H1 (cell line): ENCODE measurements at regions not wholly inside any gene's neighbourhood (a gene's known extent, or its start where the extent isn't known, plus 50 kb on each side); places are given as distances from the start of the nearest gene placed in this dataset.

Experiments
- CTCF ChIA-PET: fragments of 300-600 bp; sonication (Branson Sonifier 250); formaldehyde crosslinking; loops from one replicate; lab custom pipeline; 2021; ENCODE audit not compliant: partially characterized antibody; lab: Charles Lee
- POLR2A ChIA-PET: fragments of 300-600 bp; sonication (Branson Sonifier 250); formaldehyde crosslinking; loops from one replicate; lab custom pipeline; 2021; ENCODE audit warnings: inconsistent platforms; ENCODE audit not compliant: partially characterized antibody; lab: Charles Lee
- DNase-seq, 2 experiments: peaks; one replicate each; pipeline versions ENCODE4 v3.0.0 to v3.0.0-alpha.2; 2010 to 2022; ENCODE audit warnings: low spot score in 2 of 2, low read depth in 1 of 2, mixed read lengths in 1 of 2
- FAIRE-seq: peaks from 2 replicates; lab custom pipeline; 2011; peaks lifted over from hg19 to GRCh38; lab: Jason Lieb, UNC
- H2AFZ ChIP-seq: 2 replicates; pipeline ENCODE4 v1.8.1; 2012; ENCODE audit warnings: low read length, inconsistent platforms
- H2AK5ac ChIP-seq: 2 replicates; pipeline ENCODE4 v1.6.1; 2013; ENCODE audit warnings: low read depth, low read length
- H2BK120ac ChIP-seq: replicated peaks from 2 replicates; pipeline ENCODE3; 2013; ENCODE audit warnings: low read depth, low read length, inconsistent platforms
- H2BK12ac ChIP-seq: 2 replicates; pipeline ENCODE4 v1.6.1; 2013; ENCODE audit warnings: low read depth, low read length
- H2BK15ac ChIP-seq: 2 replicates; pipeline ENCODE4 v1.6.1; 2013; ENCODE audit warnings: low read length
- H2BK20ac ChIP-seq: 2 replicates; pipeline ENCODE4 v1.6.1; 2013; ENCODE audit warnings: low read length
- H2BK5ac ChIP-seq: 2 replicates; pipeline ENCODE4 v1.6.1; 2013; ENCODE audit warnings: low read depth, low read length
- H3K14ac ChIP-seq: 2 replicates; pipeline ENCODE4 v1.6.1; 2013; ENCODE audit warnings: inconsistent platforms; ENCODE audit not compliant: insufficient read length
- H3K18ac ChIP-seq: 2 replicates; pipeline ENCODE4 v1.6.1; 2013; ENCODE audit warnings: low read length; ENCODE audit errors: extremely low read depth
- H3K23ac ChIP-seq: 2 replicates; pipeline ENCODE4 v1.6.1; 2013; ENCODE audit warnings: inconsistent platforms; ENCODE audit not compliant: insufficient read length
- H3K23me2 ChIP-seq: 2 replicates; pipeline ENCODE4 v1.6.1; 2013; ENCODE audit warnings: low read depth, low read length
- H3K27ac ChIP-seq: 2 replicates; pipeline ENCODE4 v1.6.1; 2011; ENCODE audit warnings: low read depth, low read length, inconsistent platforms
- H3K27me3 ChIP-seq, 4 experiments: replicated peaks in 1 of 4; 1 replicate in 1 of 4; 2 replicates in 3 of 4; pipeline versions ENCODE4 v1.6.1 to v1.8.1; 2011 to 2013; ENCODE audit warnings: low read length in 3 of 4, mild to moderate bottlenecking in 3 of 4, inconsistent platforms in 2 of 4, mixed read lengths in 2 of 4, moderate library complexity in 1 of 4; ENCODE audit not compliant: control insufficient read depth in 3 of 4, insufficient read depth in 3 of 4; ENCODE audit errors: extremely low read depth in 1 of 4
- H3K36me3 ChIP-seq, 4 experiments: 2 replicates each; pipeline versions ENCODE4 v1.6.1 to v1.8.1; 2011 to 2013; ENCODE audit warnings: mild to moderate bottlenecking in 4 of 4, low read length in 3 of 4, moderate library complexity in 2 of 4, control low read depth in 1 of 4, inconsistent platforms in 1 of 4; ENCODE audit not compliant: insufficient read depth in 4 of 4, control insufficient read depth in 2 of 4
- H3K4ac ChIP-seq: replicated peaks from 2 replicates; pipeline ENCODE3; 2013; ENCODE audit warnings: low read length, low read depth, mixed read lengths, inconsistent platforms; ENCODE audit not compliant: insufficient read length
- H3K4me1 ChIP-seq, 4 experiments: replicated peaks in 1 of 4; 1 replicate in 1 of 4; 2 replicates in 3 of 4; pipeline versions ENCODE4 v1.6.1 to v1.8.1; 2011 to 2013; ENCODE audit warnings: low read length in 3 of 4, inconsistent platforms in 2 of 4, mixed read lengths in 1 of 4; ENCODE audit not compliant: insufficient read depth in 4 of 4, control insufficient read depth in 3 of 4
- H3K4me2 ChIP-seq, 2 experiments: 2 replicates each; pipeline versions ENCODE4 v1.6.1 to v1.8.1; 2011 to 2013; ENCODE audit warnings: low read depth in 2 of 2, low read length in 2 of 2, control low read depth in 1 of 2, inconsistent platforms in 1 of 2, mild to moderate bottlenecking in 1 of 2; ENCODE audit not compliant: insufficient read depth in 1 of 2
- H3K4me3 ChIP-seq, 4 experiments: fragments of 200-600, 300-600 bp in 1 of 4; sonication (generic), shearing (Covaris generic), sonication (Bioruptor Twin) in 1 of 4; 2 replicates each; pipeline versions ENCODE4 v1.5.1 to v1.8.1; 2011 to 2016; ENCODE audit warnings: low read length in 4 of 4, low read depth in 3 of 4, control low read depth in 2 of 4, inconsistent platforms in 2 of 4, mild to moderate bottlenecking in 2 of 4, mixed read lengths in 1 of 4, moderate library complexity in 1 of 4; ENCODE audit not compliant: insufficient read depth in 2 of 4; ENCODE audit errors: extremely low read depth in 1 of 4
- H3K56ac ChIP-seq: replicated peaks from 2 replicates; pipeline ENCODE3; 2013; ENCODE audit warnings: low read depth, mild to moderate bottlenecking, mixed read lengths, low read length, inconsistent platforms; ENCODE audit not compliant: insufficient read length
- H3K79me1 ChIP-seq: 2 replicates; pipeline ENCODE4 v1.6.1; 2013; ENCODE audit warnings: low read depth, low read length, control low read depth
- H3K79me2 ChIP-seq, 2 experiments: 2 replicates each; pipeline versions ENCODE4 v1.6.1 to v1.8.1; 2012 to 2013; ENCODE audit warnings: low read length in 2 of 2, mild to moderate bottlenecking in 2 of 2, inconsistent platforms in 1 of 2; ENCODE audit not compliant: insufficient read depth in 2 of 2, control insufficient read depth in 1 of 2
- H3K9ac ChIP-seq, 4 experiments: replicated peaks in 1 of 4; 1 replicate in 1 of 4; 2 replicates in 3 of 4; pipeline versions ENCODE4 v1.6.1 to v1.8.1; 2011 to 2013; ENCODE audit warnings: low read depth in 3 of 4, low read length in 3 of 4, control low read depth in 2 of 4, mild to moderate bottlenecking in 2 of 4, moderate library complexity in 2 of 4, inconsistent platforms in 1 of 4; ENCODE audit errors: extremely low read depth in 1 of 4
- H3K9me3 ChIP-seq, 2 experiments: 2 replicates each; pipeline versions ENCODE4 v1.6.1 to v1.8.1; 2012 to 2013; ENCODE audit warnings: mild to moderate bottlenecking in 2 of 2, moderate library complexity in 2 of 2, control low read depth in 1 of 2, inconsistent platforms in 1 of 2, low read depth in 1 of 2, low read length in 1 of 2, mixed read lengths in 1 of 2; ENCODE audit not compliant: insufficient read depth in 2 of 2
- H4K20me1 ChIP-seq, 2 experiments: replicated peaks in 1 of 2; 2 replicates each; pipeline versions ENCODE3 to v1.8.1; 2011 to 2013; ENCODE audit warnings: inconsistent platforms in 2 of 2, low read length in 2 of 2, mild to moderate bottlenecking in 1 of 2; ENCODE audit not compliant: insufficient read depth in 2 of 2, control insufficient read depth in 1 of 2
- H4K5ac ChIP-seq: 2 replicates; pipeline ENCODE4 v1.6.1; 2013; ENCODE audit warnings: low read length, low read depth, mixed read lengths, inconsistent platforms; ENCODE audit not compliant: insufficient read length
- H4K8ac ChIP-seq: 2 replicates; pipeline ENCODE4 v1.8.0; 2013; ENCODE audit warnings: mild to moderate bottlenecking, moderate library complexity, low read length, inconsistent platforms; ENCODE audit not compliant: insufficient read depth; ENCODE audit errors: extremely low read depth
- H4K91ac ChIP-seq: replicated peaks from 2 replicates; pipeline ENCODE3; 2013; ENCODE audit warnings: low read length, mixed read lengths, inconsistent platforms; ENCODE audit not compliant: insufficient read length
- CHD2 ChIP-seq: IDR thresholded peaks from 2 replicates; pipeline ENCODE4 v1.6.1; 2012; ENCODE audit warnings: low read length, improper control_type of control experiment
- KDM4A ChIP-seq: IDR thresholded peaks from one replicate; pipeline ENCODE4 v1.7.1; 2012; ENCODE audit warnings: low read depth, mild to moderate bottlenecking, moderate library complexity, low read length, inconsistent platforms; ENCODE audit not compliant: severe bottlenecking
- NRF1 ChIP-seq: IDR thresholded peaks from 2 replicates; pipeline ENCODE4 v1.6.1; 2011; ENCODE audit warnings: mild to moderate bottlenecking, low read depth, low read length, improper control_type of control experiment
- POLR2A ChIP-seq, 2 experiments: IDR thresholded peaks; 1 replicate in 1 of 2; 2 replicates in 1 of 2; pipeline ENCODE4 v1.6.1; 2011; ENCODE audit warnings: low read depth in 2 of 2, low read length in 2 of 2, mild to moderate bottlenecking in 2 of 2; ENCODE audit errors: control extremely low read depth in 1 of 2
- RAD21 ChIP-seq, 2 experiments: IDR thresholded peaks in 1 of 2; conservative IDR thresholded peaks in 1 of 2; 2 replicates each; pipeline ENCODE4 v1.6.1; 2011; ENCODE audit warnings: low read depth in 2 of 2, low read length in 2 of 2, improper control_type of control experiment in 1 of 2, inconsistent platforms in 1 of 2, mild to moderate bottlenecking in 1 of 2, moderate library complexity in 1 of 2
- RBBP5 ChIP-seq: IDR thresholded peaks from 2 replicates; pipeline ENCODE4 v1.7.1; 2012; ENCODE audit warnings: low read depth, mild to moderate bottlenecking, inconsistent platforms, low read length, moderate library complexity, borderline replicate concordance
- SIN3A ChIP-seq, 2 experiments: IDR thresholded peaks in 1 of 2; conservative IDR thresholded peaks in 1 of 2; 2 replicates each; pipeline ENCODE4 v1.6.1; 2011 to 2012; ENCODE audit warnings: low read length in 2 of 2, improper control_type of control experiment in 1 of 2, low read depth in 1 of 2, mild to moderate bottlenecking in 1 of 2
- SUZ12 ChIP-seq: fragments of 200-600 bp; sonication (generic); IDR thresholded peaks from 2 replicates; pipeline ENCODE4 v1.6.1; 2012; ENCODE audit warnings: mild to moderate bottlenecking, inconsistent platforms, low read length, moderate library complexity, mixed read lengths
- TEAD4 ChIP-seq: IDR thresholded peaks from 2 replicates; pipeline ENCODE4 v1.6.1; 2012; ENCODE audit warnings: low read depth, low read length, inconsistent platforms, mixed read lengths
- ZNF274 ChIP-seq: IDR thresholded peaks from 2 replicates; pipeline ENCODE4 v1.7.0; 2012; ENCODE audit warnings: low read length, borderline replicate concordance; ENCODE audit errors: extremely low read depth
- WGBS, 2 experiments: shearing (Covaris generic) in 1 of 2; methylation state at CpG; one replicate each; pipeline versions ENCODE4 v1.1.6 to v1.1.7; 2013 to 2015; ENCODE audit warnings: low lambda C conversion rate in 2 of 2, mixed read lengths in 2 of 2, inconsistent platforms in 1 of 2, low coverage in 1 of 2, missing lambda C conversion rate in 1 of 2; ENCODE audit not compliant: insufficient replicate concordance in 2 of 2, insufficient coverage in 1 of 2, insufficient read length in 1 of 2; ENCODE audit errors: extremely low coverage in 1 of 2, missing lambda C conversion rate in 1 of 2; 5-methylcytosine and 5-hydroxymethylcytosine counted together
- TF ChIP-seq, protein P1 (sequence below): IDR thresholded peaks from 2 replicates; pipeline ENCODE4 v1.6.1; 2012; ENCODE audit warnings: inconsistent platforms
- TF ChIP-seq, protein P2 (sequence below): IDR thresholded peaks from 2 replicates; pipeline ENCODE4 v1.6.1; 2012; ENCODE audit warnings: inconsistent platforms

DNA sequence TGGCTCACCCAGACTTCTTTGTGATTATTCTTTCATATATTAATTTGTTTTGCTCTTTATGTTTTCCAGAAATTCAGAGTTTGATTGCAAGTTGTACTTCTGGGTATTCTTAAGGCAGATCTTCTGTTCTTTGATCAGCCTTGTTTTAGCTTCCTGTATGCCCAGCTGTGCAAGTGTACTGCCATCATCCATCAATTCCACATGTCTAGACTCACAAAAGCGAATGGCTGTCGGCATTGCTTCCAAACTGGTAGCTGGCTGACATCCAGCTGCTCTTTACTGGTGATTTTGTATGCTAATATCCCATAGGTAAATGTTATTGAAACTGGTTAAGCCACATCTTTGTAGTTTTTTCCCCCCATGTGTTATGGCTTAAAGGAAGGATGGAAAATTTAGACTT lies 1084.8 kb upstream of the CITED2 start:
- Histone ChIP-seq H4K20me1 (no peaks in the 10 kb centered on the region), H3K23ac (no peak overlapping the region), H3K56ac (no peak overlapping the region), H3K23me2 (no peaks in the 10 kb centered on the region), H2BK20ac (no peak overlapping the region), H3K79me1 (no peaks in the 10 kb centered on the region), H2AFZ (no peak overlapping the region), H4K5ac (no peak overlapping the region), H4K8ac (no peak overlapping the region), H3K4me1 (no peaks in the 10 kb centered on the region; a peak in 1 of 7 replicates), H3K4me3 (no peak overlapping the region), H3K9me3 (no peaks in the 10 kb centered on the region), H2AK5ac (no peak overlapping the region), H4K91ac (no peak overlapping the region), H2BK15ac (no peak overlapping the region), H2BK5ac (no peak overlapping the region), H3K4me2 (no peak overlapping the region), H2BK120ac (no peak overlapping the region), H3K36me3 (no peaks in the 10 kb centered on the region), H3K9ac (no peak overlapping the region), H3K79me2 (no peaks in the 10 kb centered on the region), H2BK12ac (no peak overlapping the region), H3K27ac (no peak overlapping the region), H3K14ac (no peak overlapping the region), H3K18ac (no peak overlapping the region), H3K4ac (no peak overlapping the region)
- FAIRE-seq = no peak
- ChIA-PET CTCF (no interaction called here), POLR2A (no interaction called here)
- 97% methylated on average over 2 of the region's 2 CpGs; no CpG with 5 or more reads in 1 of the 2 experiments for WGBS, 2 experiments
- TF ChIP-seq NRF1 = no peak
- TF ChIP-seq RAD21 (IDR thresholded peaks at IDR 0.05 in 1 of 2, conservative IDR thresholded peaks at IDR 0.05 in 1 of 2; ENCODE audit: low read depth in 2 of 2, low read length in 2 of 2) = no peak
- no peak for TF ChIP-seq RBBP5
- no peak for TF ChIP-seq SIN3A (conservative IDR thresholded peaks at IDR 0.05 in 1 of 2, IDR thresholded peaks at IDR 0.05 in 1 of 2; ENCODE audit: low read depth in 1 of 2, low read length in 2 of 2)
- no peak for TF ChIP-seq TEAD4
- TF ChIP-seq, protein P1, sequence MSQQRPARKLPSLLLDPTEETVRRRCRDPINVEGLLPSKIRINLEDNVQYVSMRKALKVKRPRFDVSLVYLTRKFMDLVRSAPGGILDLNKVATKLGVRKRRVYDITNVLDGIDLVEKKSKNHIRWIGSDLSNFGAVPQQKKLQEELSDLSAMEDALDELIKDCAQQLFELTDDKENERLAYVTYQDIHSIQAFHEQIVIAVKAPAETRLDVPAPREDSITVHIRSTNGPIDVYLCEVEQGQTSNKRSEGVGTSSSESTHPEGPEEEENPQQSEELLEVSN = no peak
- no peak for TF ChIP-seq ZNF274
- no peak for TF ChIP-seq POLR2A (IDR thresholded peaks at IDR 0.05; ENCODE audit: control extremely low read depth in 1 of 2, low read depth in 2 of 2, low read length in 2 of 2)
- TF ChIP-seq, protein P2, sequence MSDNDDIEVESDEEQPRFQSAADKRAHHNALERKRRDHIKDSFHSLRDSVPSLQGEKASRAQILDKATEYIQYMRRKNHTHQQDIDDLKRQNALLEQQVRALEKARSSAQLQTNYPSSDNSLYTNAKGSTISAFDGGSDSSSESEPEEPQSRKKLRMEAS = no peak
- TF ChIP-seq SUZ12 = no peak
- TF ChIP-seq KDM4A = no peak
- TF ChIP-seq CHD2 = no peak
- TF ChIP-seq, all 59 proteins: peak for 0
- DNase-seq = no peak
- H3K27me3 ChIP-seq = no peaks in the 10 kb centered on the region
